OCI-LY7 (cell line): ENCODE measurements at regions not wholly inside any gene's neighbourhood (a gene's known extent, or its start where the extent isn't known, plus 50 kb on each side); places are given as distances from the start of the nearest gene placed in this dataset.

Source experiments
- EZH2phosphoT487 ChIP-seq: fragments of 200-600 bp; sonication (generic); IDR thresholded peaks from 2 replicates; pipeline ENCODE4 v1.6.1; 2018; ENCODE audit warnings: low read depth, borderline replicate concordance, mild to moderate bottlenecking, mixed run types, antibody characterized with exemption, low read length, moderate library complexity, mixed read lengths
- TF ChIP-seq, protein P1 (sequence below): fragments of 200-600 bp; sonication (generic); conservative IDR thresholded peaks from 2 replicates; pipeline ENCODE4 v1.5.1; 2014; ENCODE audit warnings: mild to moderate bottlenecking, antibody characterized with exemption, low read length, moderate library complexity, mixed read lengths

DNA sequence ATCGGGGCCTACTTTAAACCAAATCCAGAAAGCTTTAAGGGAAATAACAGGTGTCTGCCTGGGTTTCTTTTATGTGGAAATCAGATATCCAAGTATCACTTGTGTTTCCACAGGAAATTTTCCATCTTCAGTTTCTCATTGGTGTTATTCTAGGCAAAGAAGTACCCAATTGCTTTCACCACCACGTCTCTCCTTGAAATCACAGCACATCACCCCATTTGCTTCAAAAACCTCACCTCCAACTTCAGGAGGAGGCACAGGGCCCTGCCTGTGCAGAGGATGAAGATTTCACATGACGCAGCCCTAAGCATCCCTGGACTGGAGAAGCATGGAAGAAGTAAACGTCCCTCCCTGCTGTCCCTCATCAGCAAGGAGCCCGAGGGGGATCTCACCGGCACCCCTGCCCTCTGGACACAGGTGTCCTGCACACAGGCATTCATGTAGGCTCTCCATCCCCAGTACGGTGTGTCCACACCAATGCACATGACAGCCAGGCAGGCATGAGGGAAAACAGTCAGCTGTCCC is 182.3 kb downstream of the TBXT start:
- TF ChIP-seq, protein P1, sequence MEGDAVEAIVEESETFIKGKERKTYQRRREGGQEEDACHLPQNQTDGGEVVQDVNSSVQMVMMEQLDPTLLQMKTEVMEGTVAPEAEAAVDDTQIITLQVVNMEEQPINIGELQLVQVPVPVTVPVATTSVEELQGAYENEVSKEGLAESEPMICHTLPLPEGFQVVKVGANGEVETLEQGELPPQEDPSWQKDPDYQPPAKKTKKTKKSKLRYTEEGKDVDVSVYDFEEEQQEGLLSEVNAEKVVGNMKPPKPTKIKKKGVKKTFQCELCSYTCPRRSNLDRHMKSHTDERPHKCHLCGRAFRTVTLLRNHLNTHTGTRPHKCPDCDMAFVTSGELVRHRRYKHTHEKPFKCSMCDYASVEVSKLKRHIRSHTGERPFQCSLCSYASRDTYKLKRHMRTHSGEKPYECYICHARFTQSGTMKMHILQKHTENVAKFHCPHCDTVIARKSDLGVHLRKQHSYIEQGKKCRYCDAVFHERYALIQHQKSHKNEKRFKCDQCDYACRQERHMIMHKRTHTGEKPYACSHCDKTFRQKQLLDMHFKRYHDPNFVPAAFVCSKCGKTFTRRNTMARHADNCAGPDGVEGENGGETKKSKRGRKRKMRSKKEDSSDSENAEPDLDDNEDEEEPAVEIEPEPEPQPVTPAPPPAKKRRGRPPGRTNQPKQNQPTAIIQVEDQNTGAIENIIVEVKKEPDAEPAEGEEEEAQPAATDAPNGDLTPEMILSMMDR, result no peak
- no peak for TF ChIP-seq EZH2phosphoT487
